Testis (tissue), 2 donors: ENCODE measurements at regions not wholly inside any gene's neighbourhood (a gene's known extent, or its start where the extent isn't known, plus 50 kb on each side); places are given as distances from the start of the nearest gene placed in this dataset.

Source experiments
- DNase-seq: peaks from one replicate; pipeline ENCODE4 v3.0.0-alpha.2; 2019
- H3K27ac ChIP-seq, 2 donors: fragments of 200-600 bp; sonication (generic); one replicate each; pipeline ENCODE4 v1.5.1; 2019
- H3K27me3 ChIP-seq: fragments of 200-600 bp; sonication (generic); one replicate; pipeline ENCODE4 v1.5.1; 2019
- H3K36me3 ChIP-seq: fragments of 200-600 bp; sonication (generic); one replicate; pipeline ENCODE4 v1.5.1; 2017; ENCODE audit warnings: low read depth; ENCODE audit errors: missing control alignments
- H3K4me1 ChIP-seq: fragments of 200-600 bp; sonication (generic); one replicate; pipeline ENCODE4 v1.5.1; 2019
- H3K4me3 ChIP-seq, 2 donors: fragments of 200-600 bp; sonication (generic); one replicate each; pipeline ENCODE4 v1.5.1; 2017 to 2019
- H3K9me3 ChIP-seq: fragments of 200-600 bp; sonication (generic); one replicate; pipeline ENCODE4 v1.5.1; 2017
- POLR2A ChIP-seq: fragments of 450-650 bp; IDR thresholded peaks from one replicate; pipeline ENCODE4 v1.6.1; 2017; ENCODE audit warnings: antibody characterized with exemption, mild to moderate bottlenecking, moderate library complexity
- WGBS, 2 donors: methylation state at CpG; one replicate each; pipeline ENCODE4 v1.1.5; 2018; 5-methylcytosine and 5-hydroxymethylcytosine counted together
- intact Hi-C: fragments of 100-400 bp; cut with DNase I; formaldehyde crosslinking; loops from one replicate; pipeline ENCODE4 v1.15.1; 2023; ENCODE audit warnings: low total_unique reads
- TF ChIP-seq, protein P1 (sequence below), 3 experiments: fragments of 450-650 bp in 2 of 3; fragments of 200-600 bp in 1 of 3; sonication (generic) in 1 of 3; IDR thresholded peaks; one replicate each; pipeline ENCODE4 v1.5.1; 2016 to 2019; ENCODE audit warnings: antibody characterized with exemption in 3 of 3, mild to moderate bottlenecking in 2 of 3, moderate library complexity in 1 of 3

DNA sequence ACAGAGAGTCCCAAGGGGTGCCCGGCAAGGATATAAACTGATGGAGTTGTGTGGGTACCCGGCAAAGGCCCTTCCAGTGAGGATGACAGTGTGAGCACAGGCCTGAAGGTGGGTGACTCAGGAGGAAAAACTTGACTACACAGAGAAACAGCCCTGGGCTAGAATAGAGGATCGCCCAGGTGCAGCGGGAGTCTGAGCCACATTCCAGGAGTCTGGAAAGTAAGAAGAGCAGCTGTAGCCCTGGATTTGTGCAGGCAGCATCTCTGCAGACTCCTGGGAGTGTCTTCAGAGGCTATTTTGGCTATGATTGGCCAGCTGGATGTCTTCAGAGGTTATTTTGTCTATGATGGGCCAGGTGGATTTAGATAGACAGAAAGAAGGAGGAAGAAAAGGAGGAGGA, 367.6 kb upstream of the MKI67 start:
- WGBS, 2 donors, result 68 to 69% methylated on average over 4 of the region's 4 CpGs
- DNase-seq, result no peak

GRCh38 chr10:128494665-128495064, 368.4 kb upstream of the MKI67 start:
- intact Hi-C loops, result no loop called here
- 67 to 70% methylated on average over 3 of the region's 3 CpGs for WGBS, 2 donors
- TF ChIP-seq, protein P1, sequence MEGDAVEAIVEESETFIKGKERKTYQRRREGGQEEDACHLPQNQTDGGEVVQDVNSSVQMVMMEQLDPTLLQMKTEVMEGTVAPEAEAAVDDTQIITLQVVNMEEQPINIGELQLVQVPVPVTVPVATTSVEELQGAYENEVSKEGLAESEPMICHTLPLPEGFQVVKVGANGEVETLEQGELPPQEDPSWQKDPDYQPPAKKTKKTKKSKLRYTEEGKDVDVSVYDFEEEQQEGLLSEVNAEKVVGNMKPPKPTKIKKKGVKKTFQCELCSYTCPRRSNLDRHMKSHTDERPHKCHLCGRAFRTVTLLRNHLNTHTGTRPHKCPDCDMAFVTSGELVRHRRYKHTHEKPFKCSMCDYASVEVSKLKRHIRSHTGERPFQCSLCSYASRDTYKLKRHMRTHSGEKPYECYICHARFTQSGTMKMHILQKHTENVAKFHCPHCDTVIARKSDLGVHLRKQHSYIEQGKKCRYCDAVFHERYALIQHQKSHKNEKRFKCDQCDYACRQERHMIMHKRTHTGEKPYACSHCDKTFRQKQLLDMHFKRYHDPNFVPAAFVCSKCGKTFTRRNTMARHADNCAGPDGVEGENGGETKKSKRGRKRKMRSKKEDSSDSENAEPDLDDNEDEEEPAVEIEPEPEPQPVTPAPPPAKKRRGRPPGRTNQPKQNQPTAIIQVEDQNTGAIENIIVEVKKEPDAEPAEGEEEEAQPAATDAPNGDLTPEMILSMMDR (IDR thresholded peaks at IDR 0.05), result no peak
- TF ChIP-seq POLR2A, result no peak
- no peak for DNase-seq
- Histone ChIP-seq H3K36me3 (no peaks in the 10 kb centered on the region), H3K9me3 (no peaks in the 10 kb centered on the region), H3K4me1 (no peaks in the 10 kb centered on the region), H3K27me3 (no peaks in the 10 kb centered on the region), H3K4me3 (no peak overlapping the region), H3K27ac (no peak overlapping the region)

More for the DNA sequence above, 367.6 kb upstream of the MKI67 start:
- H3K27ac ChIP-seq, result no peak overlapping the region
- no peaks in the 10 kb centered on the region for H3K9me3 ChIP-seq
- H3K27me3 ChIP-seq, result no peaks in the 10 kb centered on the region
- no peak overlapping the region for H3K4me3 ChIP-seq
- H3K36me3 ChIP-seq, result no peaks in the 10 kb centered on the region
- TF ChIP-seq, protein P1 (IDR thresholded peaks at IDR 0.05), result no peak
- TF ChIP-seq POLR2A, result no peak
- no peaks in the 10 kb centered on the region for H3K4me1 ChIP-seq
- intact Hi-C loops, result no loop called here

DNA sequence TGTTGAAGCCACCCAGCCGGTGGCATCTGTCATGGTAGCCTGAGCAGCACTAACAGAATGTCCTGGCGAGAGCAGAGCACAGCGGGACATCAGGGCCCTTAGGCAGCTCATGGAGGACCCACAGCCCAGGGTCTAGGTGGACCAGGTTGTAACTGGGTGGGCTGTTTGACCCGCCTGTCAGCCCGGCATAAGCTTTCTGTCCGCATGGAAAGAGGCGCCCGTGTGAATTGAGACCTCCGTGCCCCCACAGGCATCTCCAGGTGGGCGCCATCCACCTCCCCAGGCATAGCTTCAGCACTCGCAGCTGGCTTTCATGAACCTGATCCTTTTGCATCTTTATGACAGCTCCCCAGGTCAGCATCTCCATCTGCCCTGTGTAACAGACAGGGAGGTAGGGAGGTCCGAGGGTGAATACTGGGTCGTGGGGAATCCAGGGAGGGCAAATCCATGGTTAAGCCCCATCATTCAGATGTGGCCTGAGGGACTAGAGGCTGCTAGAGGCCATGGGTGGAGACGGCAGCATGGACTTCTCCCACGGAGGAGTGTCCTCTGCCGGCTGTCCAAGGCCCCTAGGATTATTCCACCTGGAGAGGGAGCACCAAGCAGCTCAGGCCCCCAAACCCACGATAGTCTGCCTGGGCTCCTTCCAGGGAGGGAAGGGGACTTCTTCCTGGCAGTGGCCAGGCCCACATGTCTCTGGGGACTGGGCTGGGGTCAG, 371.6 kb upstream of the MKI67 start:
- H3K27ac ChIP-seq, result no peak overlapping the region
- no peaks in the 10 kb centered on the region for H3K9me3 ChIP-seq
- H3K4me1 ChIP-seq, result no peaks in the 10 kb centered on the region
- TF ChIP-seq, protein P1 (IDR thresholded peaks at IDR 0.05), result no peak
- no peak for TF ChIP-seq POLR2A
- 88 to 97% methylated on average over 10 to 17 of the region's 17 CpGs for WGBS, 2 donors
- no peaks in the 10 kb centered on the region for H3K27me3 ChIP-seq
- no peaks in the 10 kb centered on the region for H3K36me3 ChIP-seq
- DNase-seq, result no peak
- intact Hi-C loops, result no loop called here
- H3K4me3 ChIP-seq, result no peak overlapping the region

- no peaks in the 10 kb centered on the region for H3K4me1 ChIP-seq
- intact Hi-C loops, result no loop called here
- H3K27ac ChIP-seq, result no peak overlapping the region
- 70 to 93% methylated on average over 3 of the region's 3 CpGs for WGBS, 2 donors
- no peak overlapping the region for H3K4me3 ChIP-seq
- DNase-seq, result no peak
- no peaks in the 10 kb centered on the region for H3K36me3 ChIP-seq
- no peak for TF ChIP-seq POLR2A
- TF ChIP-seq, protein P1 (IDR thresholded peaks at IDR 0.05), result no peak
- H3K27me3 ChIP-seq, result no peaks in the 10 kb centered on the region
- no peaks in the 10 kb centered on the region for H3K9me3 ChIP-seq
Observed at GRCh38 chr10:128498378-128498730, 372.1 kb upstream of the MKI67 start.

DNA sequence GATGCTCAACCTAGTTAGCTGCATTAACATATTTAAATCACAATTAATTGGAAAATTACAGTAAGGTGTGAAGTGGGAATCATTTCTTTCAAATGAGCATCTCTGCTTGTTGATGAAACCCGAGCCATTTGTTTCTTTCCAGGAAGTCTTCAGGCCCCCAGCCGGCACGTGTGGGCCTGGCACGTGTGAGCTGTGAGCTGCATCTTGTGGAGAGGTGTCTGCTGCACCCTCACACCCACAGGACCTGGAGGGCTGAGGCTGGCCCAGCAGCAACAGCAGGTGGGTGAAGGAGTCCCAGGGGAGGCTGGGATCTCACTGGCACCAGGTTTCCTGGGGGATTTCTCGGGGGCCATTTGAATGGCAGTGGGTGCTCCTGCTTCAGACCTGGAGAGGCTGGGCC, 372.5 kb upstream of the MKI67 start:
- no peak for TF ChIP-seq POLR2A
- TF ChIP-seq, protein P1 (IDR thresholded peaks at IDR 0.05), result no peak
- Histone ChIP-seq H3K4me1 (no peaks in the 10 kb centered on the region), H3K36me3 (no peaks in the 10 kb centered on the region), H3K27ac (no peak overlapping the region), H3K27me3 (no peaks in the 10 kb centered on the region), H3K4me3 (no peak overlapping the region), H3K9me3 (no peaks in the 10 kb centered on the region)
- WGBS, 2 donors, result 53 to 77% methylated on average over 4 to 5 of the region's 5 CpGs
- intact Hi-C loops, result no loop called here
- DNase-seq, result no peak
